Spleen (tissue), 11 donors: ENCODE measurements at regions not wholly inside any gene's neighbourhood (a gene's known extent, or its start where the extent isn't known, plus 50 kb on each side); places are given as distances from the start of the nearest gene placed in this dataset.

ENCODE experiments used
- DNase-seq: peaks from one replicate; pipeline ENCODE4 v3.0.0-alpha.2; 2020
- H3K27ac ChIP-seq, 8 donors: fragments of 200-600 bp; sonication (generic) in 7 of 8; 1 replicate in 4 of 8; 2 replicates in 4 of 8; pipeline versions ENCODE4 v1.5.0 to v1.8.0; 2016 to 2021; ENCODE audit warnings: inconsistent platforms in 4 of 8, mild to moderate bottlenecking in 4 of 8, moderate library complexity in 1 of 8
- H3K27me3 ChIP-seq, 7 donors: fragments of 200-600 bp; sonication (generic) in 6 of 7; replicated peaks in 1 of 7; 1 replicate in 4 of 7; 2 replicates in 3 of 7; pipeline versions ENCODE4 v1.5.0 to v1.8.0; 2016 to 2021; ENCODE audit warnings: inconsistent platforms in 3 of 7, mild to moderate bottlenecking in 1 of 7
- H3K36me3 ChIP-seq, 6 donors: fragments of 200-600 bp; sonication (generic) in 5 of 6; 1 replicate in 4 of 6; 2 replicates in 2 of 6; pipeline versions ENCODE4 v1.5.0 to v1.8.0; 2016 to 2021; ENCODE audit warnings: inconsistent platforms in 2 of 6
- H3K4me1 ChIP-seq, 6 donors: fragments of 200-600 bp; sonication (generic) in 5 of 6; 1 replicate in 3 of 6; 2 replicates in 3 of 6; pipeline versions ENCODE4 v1.5.0 to v1.8.0; 2016 to 2021; ENCODE audit warnings: inconsistent platforms in 3 of 6
- H3K4me3 ChIP-seq, 8 donors: fragments of 200-600 bp; sonication (generic) in 7 of 8; 1 replicate in 4 of 8; 2 replicates in 4 of 8; pipeline versions ENCODE4 v1.5.0 to v1.8.0; 2016 to 2021; ENCODE audit warnings: inconsistent platforms in 4 of 8, mild to moderate bottlenecking in 4 of 8, moderate library complexity in 2 of 8
- H3K9me3 ChIP-seq, 8 donors: fragments of 200-600 bp; sonication (generic) in 7 of 8; 1 replicate in 4 of 8; 2 replicates in 4 of 8; pipeline versions ENCODE4 v1.5.0 to v1.8.0; 2016 to 2021; ENCODE audit warnings: inconsistent platforms in 4 of 8
- CTCF ChIP-seq, 11 experiments: fragments of 200-600 bp in 7 of 11; fragments of 450-650 bp in 4 of 11; sonication (generic) in 4 of 11; IDR thresholded peaks in 8 of 11; conservative IDR thresholded peaks in 3 of 11; 1 replicate in 7 of 11; 2 replicates in 4 of 11; pipeline versions ENCODE4 v1.4.0 to v1.8.0; 2016 to 2021; ENCODE audit warnings: antibody characterized with exemption in 11 of 11, inconsistent platforms in 4 of 11, mild to moderate bottlenecking in 1 of 11
- POLR2A ChIP-seq, 3 donors: fragments of 450-650 bp; IDR thresholded peaks; one replicate each; pipeline ENCODE4 v1.5.1; 2017; ENCODE audit warnings: antibody characterized with exemption in 3 of 3, mild to moderate bottlenecking in 1 of 3
- POLR2AphosphoS5 ChIP-seq, 3 donors: sonication (generic); formaldehyde crosslinking; IDR thresholded peaks; one replicate each; pipeline ENCODE4 v1.5.1; 2017; ENCODE audit warnings: antibody characterized with exemption in 3 of 3
- WGBS, 5 donors: extraction: QIAGEN DNeasy Blood & Tissue Kit in 3 of 5; methylation state at CpG; one replicate each; pipeline versions ENCODE4 v1.1.5 to v1.1.7; 2013 to 2018; 5-methylcytosine and 5-hydroxymethylcytosine counted together
- intact Hi-C: fragments of 100-400 bp; cut with DNase I; formaldehyde crosslinking; loops from one replicate; pipeline ENCODE4 v1.15.0; 2023; ENCODE audit warnings: low total_unique reads
- donor health status: healthy with polysubstance abuse.
- donor health status: DM: no; HTN: no; CAD: no; lungs with moderate emphysema.
- donor health status: DM: no; HTN: no; CAD: no.
- donor health status: Bipolar disorder and iron deficiency.
- donor health status: healthy.
- donor health status: DM: no; HTN: no; CAD: no.
- donor health status: DM: yes; HTN: yes; CAD: no.

DNA sequence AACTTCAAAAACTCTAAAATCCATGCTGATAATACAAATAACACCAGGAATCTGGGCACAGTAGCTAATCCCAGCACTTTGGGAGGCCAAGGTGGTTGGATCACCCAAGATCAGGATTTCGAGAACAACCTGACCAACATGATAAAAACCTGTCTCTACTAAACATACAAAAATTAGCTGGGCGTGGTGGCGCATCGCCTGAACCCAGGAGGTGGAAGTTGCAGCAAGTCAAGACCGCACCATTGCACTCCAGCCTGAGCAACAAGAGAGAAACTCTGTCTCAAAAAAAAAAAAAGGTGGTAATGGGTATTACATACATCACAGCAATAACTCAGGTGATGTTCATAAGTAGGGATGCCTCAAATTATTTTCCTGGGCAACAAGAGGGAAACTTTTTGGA lies 315.0 kb upstream of the MEOX2 start:
- Histone ChIP-seq H3K36me3 (no peaks in the 10 kb centered on the region), H3K4me3 (no peak overlapping the region), H3K4me1 (no peaks in the 10 kb centered on the region), H3K27me3 (no peaks in the 10 kb centered on the region), H3K9me3 (no peaks in the 10 kb centered on the region), H3K27ac (no peak overlapping the region)
- no peak for DNase-seq
- 89 to 97% (median 92%) methylated on average over 5 of the region's 5 CpGs for WGBS, 5 donors
- intact Hi-C loops, result no loop called here
- TF ChIP-seq CTCF (IDR thresholded peaks at IDR 0.05 in 8 of 11, conservative IDR thresholded peaks at IDR 0.05 in 3 of 11), result no peak
- TF ChIP-seq POLR2AphosphoS5 (IDR thresholded peaks at IDR 0.05), result no peak
- TF ChIP-seq POLR2A (IDR thresholded peaks at IDR 0.05), result no peak

DNA sequence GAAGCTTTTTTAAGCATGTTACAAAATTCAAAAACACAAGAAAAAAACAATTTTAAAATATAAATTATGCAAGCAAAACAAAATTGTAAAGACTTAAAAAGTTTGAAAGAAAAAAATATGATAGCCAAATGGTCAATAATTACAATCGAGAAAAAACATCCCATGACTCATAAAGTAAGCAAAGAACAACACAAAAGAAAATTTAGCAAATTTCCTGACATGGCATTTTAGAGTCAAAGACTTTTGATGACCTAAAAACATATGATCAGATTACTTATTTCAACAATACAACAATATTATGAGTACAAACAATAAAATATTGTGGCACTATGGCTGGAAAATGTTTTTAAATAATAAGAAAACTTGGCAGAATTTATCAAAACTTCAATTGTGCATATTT lies 312.1 kb upstream of the MEOX2 start:
- 65 to 86% (median 77%) methylated on average over 1 of the region's 1 CpG for WGBS, 5 donors
- H3K27me3 ChIP-seq, result no peaks in the 10 kb centered on the region
- DNase-seq, result no peak
- no peaks in the 10 kb centered on the region for H3K36me3 ChIP-seq
- no peaks in the 10 kb centered on the region for H3K4me1 ChIP-seq
- no peak for TF ChIP-seq POLR2A (IDR thresholded peaks at IDR 0.05)
- no peak for TF ChIP-seq POLR2AphosphoS5 (IDR thresholded peaks at IDR 0.05)
- TF ChIP-seq CTCF (IDR thresholded peaks at IDR 0.05 in 8 of 11, conservative IDR thresholded peaks at IDR 0.05 in 3 of 11), result no peak
- no peak overlapping the region for H3K27ac ChIP-seq
- intact Hi-C loops, result no loop called here
- no peak overlapping the region for H3K4me3 ChIP-seq
- H3K9me3 ChIP-seq, result no peaks in the 10 kb centered on the region

DNA sequence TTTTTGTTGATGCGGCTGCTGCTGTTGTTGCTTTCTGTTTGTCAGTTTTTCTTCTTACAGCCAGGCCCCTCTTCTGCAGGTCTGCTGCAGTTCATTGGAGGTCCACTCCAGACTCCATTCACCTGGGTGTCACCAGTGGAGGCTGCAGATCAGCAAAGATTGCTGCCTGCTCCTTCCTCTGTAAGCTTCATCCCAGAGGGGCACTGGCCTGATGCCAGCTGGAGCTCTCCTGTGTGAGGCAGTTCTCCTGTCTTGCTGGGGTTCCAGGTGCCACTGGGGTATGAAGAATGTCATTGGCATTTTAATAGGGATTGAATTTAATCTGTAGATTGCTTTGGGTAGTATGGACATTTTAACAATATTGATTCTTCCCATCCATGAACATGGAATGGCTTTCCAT lies 308.5 kb upstream of the MEOX2 start:
- intact Hi-C loops, result no loop called here
- WGBS, 5 donors, result 88 to 100% (median 95%) methylated on average over 1 of the region's 1 CpG
- no peak overlapping the region for H3K27ac ChIP-seq

GRCh38 chr7:15989194-15989593 lies 302.7 kb upstream of the MEOX2 start:
- no peaks in the 10 kb centered on the region for H3K36me3 ChIP-seq
- TF ChIP-seq POLR2A (IDR thresholded peaks at IDR 0.05) (no peak), POLR2AphosphoS5 (IDR thresholded peaks at IDR 0.05) (no peak), CTCF (IDR thresholded peaks at IDR 0.05 in 8 of 11, conservative IDR thresholded peaks at IDR 0.05 in 3 of 11) (no peak)
- intact Hi-C loops, result no loop called here
- DNase-seq, result no peak
- WGBS, 5 donors, result 78 to 94% (median 90%) methylated on average over 5 of the region's 5 CpGs
- H3K4me1 ChIP-seq, result no peaks in the 10 kb centered on the region
- H3K27ac ChIP-seq, result no peak overlapping the region
- peaks cover 0 to 6% (median 0%) of the 10 kb centered on the region in 8 donors for H3K9me3 ChIP-seq
- H3K4me3 ChIP-seq, result no peak overlapping the region
- no peaks in the 10 kb centered on the region for H3K27me3 ChIP-seq

More for the DNA sequence above, 308.5 kb upstream of the MEOX2 start:
- TF ChIP-seq CTCF (IDR thresholded peaks at IDR 0.05 in 8 of 11, conservative IDR thresholded peaks at IDR 0.05 in 3 of 11) (no peak), POLR2AphosphoS5 (IDR thresholded peaks at IDR 0.05) (no peak), POLR2A (IDR thresholded peaks at IDR 0.05) (no peak)
- Histone ChIP-seq H3K9me3 (peaks cover 0 to 6% (median 0%) of the 10 kb centered on the region in 8 donors), H3K36me3 (no peaks in the 10 kb centered on the region), H3K27me3 (no peaks in the 10 kb centered on the region), H3K4me1 (no peaks in the 10 kb centered on the region), H3K4me3 (no peak overlapping the region)
- DNase-seq, result no peak
